Colonic mucosa (tissue), 4 donors: ENCODE measurements at regions not wholly inside any gene's neighbourhood (a gene's known extent, or its start where the extent isn't known, plus 50 kb on each side); places are given as distances from the start of the nearest gene placed in this dataset.
"Not testable (repeated sequence)": the region's sequence is repeated elsewhere in the genome, so short reads cannot be mapped to it uniquely, and the experiment has no call there.

Experiments used
- DNase-seq: peaks from one replicate; pipeline ENCODE4 v3.0.0-alpha.2; 2020
- H3K27ac ChIP-seq: fragments of 200-600 bp; one replicate; pipeline ENCODE4 v1.8.0; 2021
- H3K27me3 ChIP-seq: fragments of 200-600 bp; one replicate; pipeline ENCODE4 v1.8.0; 2021
- H3K36me3 ChIP-seq: fragments of 200-600 bp; one replicate; pipeline ENCODE4 v1.8.0; 2021
- H3K4me1 ChIP-seq: fragments of 200-600 bp; one replicate; pipeline ENCODE4 v1.8.0; 2021; ENCODE audit warnings: mild to moderate bottlenecking
- H3K4me3 ChIP-seq: fragments of 200-600 bp; one replicate; pipeline ENCODE4 v1.8.0; 2021
- H3K9ac ChIP-seq, 2 donors: one replicate each; pipeline ENCODE4 v1.7.0; 2013; ENCODE audit warnings: control low read depth in 2 of 2, low read depth in 2 of 2, low read length in 2 of 2
- H3K9me3 ChIP-seq: fragments of 200-600 bp; one replicate; pipeline ENCODE4 v1.8.0; 2021
- CTCF ChIP-seq: fragments of 200-600 bp; IDR thresholded peaks from one replicate; pipeline ENCODE4 v1.8.0; 2022; ENCODE audit warnings: antibody characterized with exemption, mild to moderate bottlenecking
- intact Hi-C: fragments of 100-400 bp; cut with DNase I; formaldehyde crosslinking; loops from one replicate; pipeline ENCODE4 v1.14.1; 2022
- donor health status: healthy.
- donor health status: DM: no; HTN: no; CAD: no.
- donor health status: DM: no; HTN: no; CAD: no.

- no peak for DNase-seq
- H3K27ac ChIP-seq = no peak overlapping the region
- H3K4me1 ChIP-seq = no peaks in the 10 kb centered on the region
- no peak overlapping the region for H3K9ac ChIP-seq
- H3K4me3 ChIP-seq = no peak overlapping the region
- no peaks in the 10 kb centered on the region for H3K36me3 ChIP-seq
- no peaks in the 10 kb centered on the region for H3K9me3 ChIP-seq
- TF ChIP-seq CTCF = no peak
- no peaks in the 10 kb centered on the region for H3K27me3 ChIP-seq
- intact Hi-C loops = no loop called here
These were observed 1047.3 kb upstream of the SEMA6A start for GRCh38 chr5:117621921-117622320.

- H3K4me1 ChIP-seq = no peaks in the 10 kb centered on the region
- no peak for DNase-seq
- no peak overlapping the region for H3K27ac ChIP-seq
- no peak overlapping the region for H3K9ac ChIP-seq
- no peak overlapping the region for H3K4me3 ChIP-seq
- TF ChIP-seq CTCF = no peak
- H3K27me3 ChIP-seq = no peaks in the 10 kb centered on the region
- H3K36me3 ChIP-seq = no peaks in the 10 kb centered on the region
- H3K9me3 ChIP-seq = no peaks in the 10 kb centered on the region
- intact Hi-C loops = no loop called here
These were observed 1040.6 kb upstream of the SEMA6A start for GRCh38 chr5:117615226-117615625.

- H3K9ac ChIP-seq = no peak overlapping the region
- intact Hi-C loops = no loop called here
- H3K36me3 ChIP-seq = no peaks in the 10 kb centered on the region
- H3K27me3 ChIP-seq = no peaks in the 10 kb centered on the region
- H3K4me3 ChIP-seq = no peak overlapping the region
- no peak overlapping the region for H3K27ac ChIP-seq
- H3K4me1 ChIP-seq = no peaks in the 10 kb centered on the region
- no peaks in the 10 kb centered on the region for H3K9me3 ChIP-seq
- TF ChIP-seq CTCF = no peak
- DNase-seq = no peak
These were observed 1039.8 kb upstream of the SEMA6A start for GRCh38 chr5:117614408-117614807.

GRCh38 chr5:117604845-117605244 lies 1030.2 kb upstream of the SEMA6A start:
- no peak for TF ChIP-seq CTCF
- DNase-seq = no peak
- H3K36me3 ChIP-seq = no peaks in the 10 kb centered on the region

GRCh38 chr5:117599811-117600210 lies 1025.2 kb upstream of the SEMA6A start:
- H3K9me3 ChIP-seq, H3K27ac ChIP-seq, intact Hi-C loops, H3K9ac ChIP-seq, H3K4me1 ChIP-seq, H3K27me3 ChIP-seq, H3K4me3 ChIP-seq, H3K36me3 ChIP-seq, DNase-seq: not testable (repeated sequence)

More at GRCh38 chr5:117604845-117605244, 1030.2 kb upstream of the SEMA6A start:
- Histone ChIP-seq H3K9me3 (no peaks in the 10 kb centered on the region), H3K4me3 (no peak overlapping the region), H3K4me1 (no peaks in the 10 kb centered on the region), H3K27me3 (no peaks in the 10 kb centered on the region), H3K9ac (no peak overlapping the region), H3K27ac (no peak overlapping the region)
- intact Hi-C loops = no loop called here

- DNase-seq = no peak
- H3K4me1 ChIP-seq = no peaks in the 10 kb centered on the region
- no peaks in the 10 kb centered on the region for H3K36me3 ChIP-seq
- intact Hi-C loops = no loop called here
- no peak overlapping the region for H3K9ac ChIP-seq
- no peaks in the 10 kb centered on the region for H3K27me3 ChIP-seq
- TF ChIP-seq CTCF = no peak
- no peaks in the 10 kb centered on the region for H3K9me3 ChIP-seq
- H3K27ac ChIP-seq = no peak overlapping the region
- H3K4me3 ChIP-seq = no peak overlapping the region
These were observed 1019.5 kb upstream of the SEMA6A start for GRCh38 chr5:117594166-117594565.
